NOMO-1 treated with DMSO at 0.1 percent for 48 hours (cell line): ENCODE measurements at regions not wholly inside any gene's neighbourhood (a gene's known extent, or its start where the extent isn't known, plus 50 kb on each side); places are given as distances from the start of the nearest gene placed in this dataset.

Experiments used
- DNase-seq: peaks from one replicate; lab custom pipeline; 2025; ENCODE audit not compliant: unreplicated experiment; lab: John Stamatoyannopoulos, UW

GRCh38 chr22:47943729-47944700 is 1181.6 kb downstream of the TBC1D22A start:
- DNase-seq = no peak

DNA sequence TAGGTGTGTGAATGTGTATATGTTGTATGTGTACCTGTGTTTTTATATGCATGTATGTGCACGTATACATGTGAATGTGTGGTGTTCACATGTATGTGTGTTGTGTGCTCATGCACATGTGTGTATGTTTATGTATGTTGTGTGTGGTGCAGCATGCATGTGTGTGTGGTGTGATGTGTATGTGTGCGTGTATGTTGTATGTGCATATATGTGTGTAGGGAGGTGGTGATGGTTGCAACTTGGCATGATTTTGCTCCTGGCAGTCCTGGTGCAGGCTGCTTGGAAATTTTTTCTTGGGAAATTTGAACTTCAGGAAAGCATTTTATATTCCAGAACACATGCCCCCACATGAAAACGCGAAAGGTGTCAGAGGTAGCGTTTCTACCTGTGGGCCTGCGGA is 1177.8 kb downstream of the TBC1D22A start:
- no peak for DNase-seq

DNA sequence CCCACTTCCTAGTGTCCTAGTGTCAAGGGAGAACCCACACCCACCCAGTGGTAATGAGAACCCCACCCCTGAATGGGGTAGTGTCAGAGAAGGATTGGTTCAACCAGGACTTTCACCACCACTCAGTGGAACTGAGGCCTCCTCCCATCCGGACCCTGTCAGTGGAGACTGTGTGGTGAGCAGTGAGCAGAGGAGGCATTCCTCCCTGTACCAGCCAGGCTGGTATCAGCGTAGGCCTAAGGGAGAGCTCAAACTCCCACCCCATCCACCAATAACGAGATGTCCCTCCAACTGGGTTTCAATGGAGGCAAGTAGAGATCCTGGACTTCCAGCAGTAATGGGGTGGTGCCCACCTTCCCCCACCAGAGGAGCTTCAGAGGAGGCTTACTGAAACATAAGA is 1171.4 kb downstream of the TBC1D22A start:
- no peak for DNase-seq

GRCh38 chr22:47933226-47933625 is 1170.8 kb downstream of the TBC1D22A start:
- no peak for DNase-seq

DNA sequence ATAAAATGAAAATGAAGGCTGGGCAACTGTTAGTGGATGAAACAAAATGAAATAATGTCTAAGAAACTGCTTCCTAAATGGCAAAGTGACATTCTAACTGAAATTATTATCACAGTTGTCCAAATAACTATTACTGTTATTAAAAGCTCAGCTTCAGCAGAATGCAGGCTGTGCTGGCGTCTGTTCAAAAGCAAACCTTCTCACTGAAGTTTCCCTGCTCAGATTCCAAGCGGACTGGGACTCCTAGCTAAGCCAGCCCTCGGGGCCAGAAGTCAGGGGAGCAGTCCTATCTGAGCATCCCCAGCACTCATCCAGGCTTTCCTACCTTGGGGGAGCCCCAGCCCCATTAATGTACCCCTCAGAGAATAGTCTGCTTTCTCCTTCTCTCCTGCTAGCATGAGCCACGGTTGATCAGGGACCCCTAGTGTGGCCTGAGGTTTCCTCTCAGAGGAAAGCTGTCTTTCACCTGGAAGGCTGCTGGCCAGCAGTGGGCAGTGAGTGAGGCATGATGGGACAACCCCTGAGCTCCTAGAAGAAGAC is 1167.3 kb downstream of the TBC1D22A start:
- no peak for DNase-seq

DNA sequence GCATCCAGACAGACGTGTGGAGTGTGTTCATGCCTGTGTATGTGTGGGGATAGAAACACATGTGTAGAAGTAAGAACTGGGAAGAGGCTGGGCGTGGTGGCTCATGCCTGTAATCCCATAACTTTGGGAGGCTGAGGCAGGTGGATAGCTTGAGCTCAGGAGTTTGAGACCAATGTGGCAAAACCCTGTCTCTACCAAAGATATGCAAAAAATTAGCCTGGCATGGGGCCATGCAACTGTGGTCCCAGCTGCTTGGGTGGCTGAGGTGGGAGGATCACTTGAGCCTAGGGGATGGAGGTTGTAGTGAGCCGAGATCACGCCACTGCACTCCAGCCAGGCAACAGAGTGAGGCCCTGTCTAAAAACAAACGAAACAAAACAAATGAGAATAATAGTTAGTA is 1166.6 kb downstream of the TBC1D22A start:
- DNase-seq = no peak

- DNase-seq = no peak
These were observed 1166.2 kb downstream of the TBC1D22A start for GRCh38 chr22:47928631-47929030.

DNA sequence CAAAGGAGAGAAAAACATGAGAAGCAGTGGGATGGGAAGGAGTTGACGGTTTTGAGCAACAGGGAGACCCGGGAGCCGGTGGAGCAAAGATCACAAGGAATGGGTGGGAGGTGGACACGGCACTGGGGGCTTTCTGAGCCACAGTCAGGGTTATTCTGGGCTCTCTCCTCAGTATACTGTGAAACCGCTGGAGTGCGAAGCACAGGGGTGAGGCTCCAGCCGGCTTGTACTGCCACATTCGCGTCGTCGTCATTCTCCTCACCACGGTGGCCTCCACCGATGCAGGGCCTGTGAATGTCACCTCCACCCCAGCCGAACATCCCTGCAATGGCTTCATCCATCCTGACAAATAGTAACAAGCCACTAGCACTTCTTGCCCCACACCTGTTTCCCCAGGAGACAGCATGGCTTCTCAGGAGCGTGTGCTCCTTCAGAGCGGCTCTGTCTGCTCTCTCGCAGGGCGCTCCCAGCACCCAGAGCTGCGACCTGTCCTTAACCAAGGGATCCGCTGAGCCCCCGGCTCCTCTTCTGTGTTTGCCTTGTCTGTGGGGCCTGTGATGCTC is 1165.3 kb downstream of the TBC1D22A start:
- no peak for DNase-seq

- DNase-seq = no peak
These were observed 1160.6 kb downstream of the TBC1D22A start for GRCh38 chr22:47923011-47923427.

DNA sequence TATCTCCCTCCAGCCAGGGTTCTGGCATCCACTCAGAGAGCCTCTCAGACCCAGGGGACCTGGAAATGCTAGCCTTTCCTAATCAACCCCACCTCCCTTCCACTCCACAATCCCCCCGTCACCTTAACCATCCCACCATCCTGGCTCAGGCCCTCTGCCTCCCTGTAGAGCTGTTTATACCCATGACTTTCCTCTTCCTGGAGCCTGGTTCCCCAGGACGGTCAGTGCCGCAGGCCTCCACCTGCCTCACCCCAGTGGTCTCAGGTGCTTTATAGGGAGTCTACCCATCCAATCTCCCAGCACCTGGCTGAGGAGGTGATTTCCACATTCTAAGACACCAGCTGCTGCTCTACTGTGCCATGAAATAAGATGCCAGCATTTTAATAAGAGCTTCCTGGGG is 1159.5 kb downstream of the TBC1D22A start:
- no peak for DNase-seq

DNA sequence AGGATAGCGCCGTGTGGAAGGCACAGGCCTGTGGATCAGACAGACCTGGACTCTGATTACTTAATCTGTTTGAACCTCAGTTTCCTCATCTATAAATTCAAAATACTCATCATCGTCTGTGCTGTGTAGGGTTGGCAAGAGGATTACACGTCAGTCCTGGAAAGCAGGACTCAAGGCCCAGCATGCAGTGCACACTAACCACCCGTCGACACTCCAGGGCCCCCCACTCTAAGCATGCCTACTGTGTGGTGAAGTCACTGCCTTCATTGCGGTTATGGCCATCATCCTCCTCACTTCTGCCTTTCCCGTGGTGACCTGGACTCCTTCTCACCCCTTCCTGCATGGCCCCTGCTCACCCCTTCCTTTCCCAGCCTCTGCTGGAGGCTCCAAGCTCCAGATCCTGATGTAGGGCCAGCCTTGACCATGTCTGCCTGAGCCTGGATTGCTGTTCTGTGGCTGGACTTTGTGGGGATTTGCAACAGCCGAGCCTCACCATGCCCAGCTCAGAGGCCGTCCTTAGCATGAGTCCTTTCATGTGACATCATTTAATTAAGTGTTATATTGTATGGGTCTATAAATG is 1158.0 kb downstream of the TBC1D22A start:
- no peak for DNase-seq

DNA sequence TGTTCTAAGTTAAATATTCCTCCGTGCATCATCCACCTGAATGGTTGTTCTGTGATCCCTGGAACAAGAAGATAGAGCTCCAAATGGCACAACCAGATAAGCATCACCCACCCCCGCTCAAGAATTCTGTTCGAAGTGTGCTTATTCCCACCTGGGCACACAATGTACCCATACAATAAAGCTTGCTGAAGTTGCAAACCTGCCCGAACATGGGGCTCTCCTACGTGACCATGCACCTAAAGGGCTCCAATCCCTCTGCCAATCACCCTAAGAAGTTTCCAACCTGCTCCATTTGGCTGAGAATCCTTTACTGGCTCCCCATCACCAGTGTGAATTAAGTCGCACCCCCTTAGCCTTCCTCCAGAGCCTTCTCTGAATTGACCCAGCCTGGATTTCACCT is 1157.4 kb downstream of the TBC1D22A start:
- DNase-seq = no peak

- DNase-seq = no peak
These were observed 1156.6 kb downstream of the TBC1D22A start for GRCh38 chr22:47919001-47919441.

- DNase-seq = no peak
These were observed 1155.9 kb downstream of the TBC1D22A start for GRCh38 chr22:47918276-47918921.

- DNase-seq = no peak
These were observed 1152.1 kb downstream of the TBC1D22A start for GRCh38 chr22:47914481-47915097.

GRCh38 chr22:47902646-47903180 is 1140.3 kb downstream of the TBC1D22A start:
- no peak for DNase-seq

DNA sequence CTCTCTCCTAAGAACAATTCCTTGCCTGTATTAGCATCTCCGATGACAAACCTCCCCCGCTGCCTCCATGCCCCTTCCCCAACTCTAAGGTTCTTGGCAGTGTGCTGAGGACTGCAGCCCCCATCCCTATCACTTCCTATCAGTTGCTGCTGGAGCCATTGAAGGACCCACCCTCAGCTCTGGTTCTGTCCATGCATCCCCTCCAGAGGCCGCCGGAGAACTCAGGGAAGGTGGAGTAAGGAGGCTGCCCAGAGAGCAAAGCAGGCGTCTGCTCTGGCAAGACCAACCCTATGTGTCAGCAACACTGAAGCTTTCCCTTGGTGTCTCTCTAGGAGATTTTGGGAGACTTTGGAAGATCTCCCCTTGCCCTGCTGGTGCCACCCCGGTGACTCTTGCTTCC is 1139.5 kb downstream of the TBC1D22A start:
- no peak for DNase-seq

- DNase-seq = no peak
These were observed 1137.4 kb downstream of the TBC1D22A start for GRCh38 chr22:47899894-47900293.

DNA sequence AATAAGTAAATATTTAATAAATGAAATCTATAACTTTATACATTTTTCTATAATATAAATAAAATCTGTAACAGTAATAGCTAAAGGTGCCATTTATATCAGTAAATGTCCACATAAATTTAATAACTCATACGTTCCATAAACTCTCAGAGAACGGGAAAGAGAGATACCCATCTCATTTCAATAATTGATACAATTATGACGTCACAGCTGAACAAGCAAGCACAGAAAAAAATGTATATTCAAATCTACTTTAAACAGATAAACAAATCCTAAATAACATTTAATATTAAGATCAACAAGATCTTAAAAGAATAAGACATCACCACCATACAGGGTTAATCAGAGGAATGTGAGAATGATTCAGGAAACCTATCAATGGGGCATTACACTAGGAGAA is 1136.5 kb downstream of the TBC1D22A start:
- no peak for DNase-seq

DNA sequence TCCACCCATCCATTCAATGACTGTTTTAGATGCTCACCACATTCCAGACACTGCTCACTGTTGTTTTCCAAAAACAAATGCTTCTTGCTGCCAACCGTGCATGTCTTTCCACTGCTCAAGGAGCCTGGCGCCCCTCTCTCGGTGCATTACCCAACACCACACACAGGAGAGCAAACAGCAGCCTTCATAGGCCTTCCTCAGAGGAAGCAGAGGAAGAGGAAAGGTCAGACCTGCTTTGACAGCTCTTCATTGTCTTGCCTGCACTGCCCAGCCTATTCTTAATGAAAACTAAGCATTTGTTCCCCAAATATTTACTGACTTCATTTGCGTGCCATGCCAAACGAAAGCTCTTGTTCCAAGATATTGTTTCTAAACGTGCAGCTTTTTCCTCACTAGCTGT is 1129.2 kb downstream of the TBC1D22A start:
- no peak for DNase-seq

GRCh38 chr22:47888817-47889216 is 1126.4 kb downstream of the TBC1D22A start:
- DNase-seq = no peak
